ENCODE measurements at regions not wholly inside any gene's neighbourhood (a gene's known extent, or its start where the extent isn't known, plus 50 kb on each side); places are given as distances from the start of the nearest gene placed in this dataset.

GRCh38 chr18:29008809-29009208 is 831.9 kb upstream of the CDH2 start:
- H3K27ac ChIP-seq (ENCODE audit: low read length), result no peak overlapping the region
- H4K20me1 ChIP-seq (ENCODE audit: insufficient read depth, low read length), result no peaks in the 10 kb centered on the region
- H3K27me3 ChIP-seq (ENCODE audit: insufficient read depth, low read length, poor library complexity), result no peaks in the 10 kb centered on the region
- no peaks in the 10 kb centered on the region for H3K36me3 ChIP-seq (ENCODE audit: insufficient read depth, low read length)
- TF ChIP-seq, protein P1, sequence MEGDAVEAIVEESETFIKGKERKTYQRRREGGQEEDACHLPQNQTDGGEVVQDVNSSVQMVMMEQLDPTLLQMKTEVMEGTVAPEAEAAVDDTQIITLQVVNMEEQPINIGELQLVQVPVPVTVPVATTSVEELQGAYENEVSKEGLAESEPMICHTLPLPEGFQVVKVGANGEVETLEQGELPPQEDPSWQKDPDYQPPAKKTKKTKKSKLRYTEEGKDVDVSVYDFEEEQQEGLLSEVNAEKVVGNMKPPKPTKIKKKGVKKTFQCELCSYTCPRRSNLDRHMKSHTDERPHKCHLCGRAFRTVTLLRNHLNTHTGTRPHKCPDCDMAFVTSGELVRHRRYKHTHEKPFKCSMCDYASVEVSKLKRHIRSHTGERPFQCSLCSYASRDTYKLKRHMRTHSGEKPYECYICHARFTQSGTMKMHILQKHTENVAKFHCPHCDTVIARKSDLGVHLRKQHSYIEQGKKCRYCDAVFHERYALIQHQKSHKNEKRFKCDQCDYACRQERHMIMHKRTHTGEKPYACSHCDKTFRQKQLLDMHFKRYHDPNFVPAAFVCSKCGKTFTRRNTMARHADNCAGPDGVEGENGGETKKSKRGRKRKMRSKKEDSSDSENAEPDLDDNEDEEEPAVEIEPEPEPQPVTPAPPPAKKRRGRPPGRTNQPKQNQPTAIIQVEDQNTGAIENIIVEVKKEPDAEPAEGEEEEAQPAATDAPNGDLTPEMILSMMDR (IDR thresholded peaks at IDR 0.05; ENCODE audit: borderline replicate concordance, extremely low read depth, low read length, poor library complexity, severe bottlenecking), result no peak
- no peak overlapping the region for H3K4me2 ChIP-seq (ENCODE audit: insufficient read depth, low read length)
- no peaks in the 10 kb centered on the region for H3K4me1 ChIP-seq (ENCODE audit: insufficient read depth, low read length)
- H3K79me2 ChIP-seq (ENCODE audit: insufficient read depth, low read length), result no peaks in the 10 kb centered on the region
- no peaks in the 10 kb centered on the region for H3K9me3 ChIP-seq (ENCODE audit: insufficient read depth, low read length, severe bottlenecking)
- no peak overlapping the region for H3K4me3 ChIP-seq (ENCODE audit: low read depth in 1 of 2, low read length in 2 of 2)
- no peak overlapping the region for H2AFZ ChIP-seq (ENCODE audit: low read depth, low read length)
- ATAC-seq (ENCODE audit: insufficient read depth, low read depth) (no peak), DNase-seq (no peak)
- H3K9ac ChIP-seq (ENCODE audit: low read depth, low read length), result no peak overlapping the region

GRCh38 chr18:29007986-29008654 is 831.2 kb upstream of the CDH2 start:
- no peaks in the 10 kb centered on the region for H3K79me2 ChIP-seq (ENCODE audit: insufficient read depth, low read length)

GRCh38 chr18:29004921-29005320 is 828.0 kb upstream of the CDH2 start:
- no peak for ATAC-seq (ENCODE audit: insufficient read depth, low read depth)
- Histone ChIP-seq H3K9ac (ENCODE audit: low read depth, low read length) (no peak overlapping the region), H2AFZ (ENCODE audit: low read depth, low read length) (no peak overlapping the region), H3K27me3 (ENCODE audit: insufficient read depth, low read length, poor library complexity) (no peaks in the 10 kb centered on the region), H4K20me1 (ENCODE audit: insufficient read depth, low read length) (no peaks in the 10 kb centered on the region), H3K79me2 (ENCODE audit: insufficient read depth, low read length) (no peaks in the 10 kb centered on the region), H3K9me3 (ENCODE audit: insufficient read depth, low read length, severe bottlenecking) (no peaks in the 10 kb centered on the region), H3K4me2 (ENCODE audit: insufficient read depth, low read length) (no peak overlapping the region), H3K4me1 (ENCODE audit: insufficient read depth, low read length) (no peaks in the 10 kb centered on the region), H3K4me3 (ENCODE audit: low read depth in 1 of 2, low read length in 2 of 2) (no peak overlapping the region), H3K27ac (ENCODE audit: low read length) (no peak overlapping the region), H3K36me3 (ENCODE audit: insufficient read depth, low read length) (no peaks in the 10 kb centered on the region)
- no peak for DNase-seq
- no peak for TF ChIP-seq EZH2 (IDR thresholded peaks at IDR 0.05; ENCODE audit: borderline replicate concordance, low read depth, low read length, severe bottlenecking)
- TF ChIP-seq, protein P1 (IDR thresholded peaks at IDR 0.05; ENCODE audit: borderline replicate concordance, extremely low read depth, low read length, poor library complexity, severe bottlenecking), result no peak

More at GRCh38 chr18:29007986-29008654, 831.2 kb upstream of the CDH2 start:
- no peak overlapping the region for H3K4me3 ChIP-seq (ENCODE audit: low read depth in 1 of 2, low read length in 2 of 2)
- ATAC-seq (ENCODE audit: insufficient read depth, low read depth) (no peak), DNase-seq (no peak)
- H4K20me1 ChIP-seq (ENCODE audit: insufficient read depth, low read length), result no peaks in the 10 kb centered on the region
- TF ChIP-seq, protein P1 (IDR thresholded peaks at IDR 0.05; ENCODE audit: borderline replicate concordance, extremely low read depth, low read length, poor library complexity, severe bottlenecking), result no peak
- TF ChIP-seq EZH2 (IDR thresholded peaks at IDR 0.05; ENCODE audit: borderline replicate concordance, low read depth, low read length, severe bottlenecking), result no peak
- H3K36me3 ChIP-seq (ENCODE audit: insufficient read depth, low read length), result no peaks in the 10 kb centered on the region
- no peaks in the 10 kb centered on the region for H3K4me1 ChIP-seq (ENCODE audit: insufficient read depth, low read length)
- H3K9ac ChIP-seq (ENCODE audit: low read depth, low read length), result no peak overlapping the region
- H3K27me3 ChIP-seq (ENCODE audit: insufficient read depth, low read length, poor library complexity), result no peaks in the 10 kb centered on the region
- H3K4me2 ChIP-seq (ENCODE audit: insufficient read depth, low read length), result no peak overlapping the region
- no peak overlapping the region for H3K27ac ChIP-seq (ENCODE audit: low read length)
- H2AFZ ChIP-seq (ENCODE audit: low read depth, low read length), result no peak overlapping the region
- H3K9me3 ChIP-seq (ENCODE audit: insufficient read depth, low read length, severe bottlenecking), result no peaks in the 10 kb centered on the region
